Right lobe of liver (tissue), 6 donors: ENCODE measurements at regions not wholly inside any gene's neighbourhood (a gene's known extent, or its start where the extent isn't known, plus 50 kb on each side); places are given as distances from the start of the nearest gene placed in this dataset.

Source experiments
- ATAC-seq, 4 donors: fragments of 200-7000 bp; cut with Tn5 transposase; one replicate each; pipeline ENCODE4 v1.9.1; 2020; ENCODE audit warnings: mild to moderate bottlenecking in 4 of 4, moderate library complexity in 4 of 4
- DNase-seq, 3 donors: peaks; one replicate each; pipeline ENCODE4 v3.0.0-alpha.2; 2020
- H3K27ac ChIP-seq, 3 donors: fragments of 200-600 bp; one replicate each; pipeline ENCODE4 v1.8.0; 2022
- H3K27me3 ChIP-seq, 2 donors: fragments of 200-600 bp; one replicate each; pipeline ENCODE4 v1.8.0; 2022
- H3K36me3 ChIP-seq, 4 donors: fragments of 200-600 bp; sonication (generic) in 1 of 4; one replicate each; pipeline versions ENCODE4 v1.5.1 to v1.8.0; 2017 to 2022; ENCODE audit warnings: control low read depth in 1 of 4
- H3K4me1 ChIP-seq, 4 donors: fragments of 200-600 bp; sonication (generic) in 1 of 4; one replicate each; pipeline versions ENCODE4 v1.5.1 to v1.8.0; 2017 to 2022; ENCODE audit warnings: control low read depth in 1 of 4
- H3K4me3 ChIP-seq, 3 donors: fragments of 200-600 bp; one replicate each; pipeline ENCODE4 v1.8.0; 2022
- H3K9me3 ChIP-seq, 4 donors: fragments of 200-600 bp; sonication (generic) in 1 of 4; one replicate each; pipeline versions ENCODE4 v1.5.1 to v1.8.0; 2017 to 2022; ENCODE audit warnings: control low read depth in 1 of 4
- POLR2A ChIP-seq: fragments of 450-650 bp; IDR thresholded peaks from one replicate; pipeline ENCODE4 v1.6.1; 2017; ENCODE audit warnings: antibody characterized with exemption, mild to moderate bottlenecking
- WGBS: methylation state at CpG from one replicate; pipeline ENCODE4 v1.1.6; 2018; ENCODE audit warnings: low coverage, low lambda C conversion rate; ENCODE audit not compliant: insufficient coverage; ENCODE audit errors: missing lambda C conversion rate; 5-methylcytosine and 5-hydroxymethylcytosine counted together
- intact Hi-C, 2 donors: fragments of 100-400 bp; cut with DNase I; formaldehyde crosslinking; loops; one replicate each; pipeline versions ENCODE4 v1.11.2 to v1.14.1; 2022
- TF ChIP-seq, protein P1 (sequence below), 4 donors: fragments of 200-600 bp in 3 of 4; fragments of 450-650 bp in 1 of 4; IDR thresholded peaks; one replicate each; pipeline versions ENCODE4 v1.5.1 to v1.8.0; 2016 to 2022; ENCODE audit warnings: antibody characterized with exemption in 4 of 4, mild to moderate bottlenecking in 2 of 4
- donor health status: DM: no; HTN: yes; CAD: no.
- donor health status: DM: no; HTN: no; CAD: no.
- donor health status: DM: no; HTN: no; CAD: no.
- donor health status: DM: no; HTN: yes; CAD: no.
- donor health status: DM: no; HTN: yes; CAD: no.

DNA sequence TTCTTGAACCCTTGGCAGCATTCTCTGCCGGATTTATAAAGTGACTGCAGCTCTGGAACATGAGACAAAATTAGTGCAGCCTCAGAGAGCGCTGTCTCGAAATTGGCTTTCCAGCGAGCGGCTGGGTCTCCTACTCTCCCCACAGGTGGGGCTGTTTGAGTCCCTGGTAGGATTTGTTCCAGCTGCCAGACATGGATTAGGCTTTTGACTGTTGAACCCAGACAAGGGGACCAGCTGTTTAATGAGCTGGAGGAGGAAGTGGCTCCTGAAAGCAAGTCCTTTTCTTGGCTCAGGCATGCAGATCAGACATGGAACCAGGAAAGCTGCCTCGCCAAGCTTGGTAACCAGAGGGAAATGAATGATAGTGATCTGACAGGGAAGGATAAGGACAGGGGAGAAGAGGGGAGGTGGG is 69.6 kb downstream of the UBIAD1 start:
- H3K27ac ChIP-seq, result no peak overlapping the region
- TF ChIP-seq, protein P1, sequence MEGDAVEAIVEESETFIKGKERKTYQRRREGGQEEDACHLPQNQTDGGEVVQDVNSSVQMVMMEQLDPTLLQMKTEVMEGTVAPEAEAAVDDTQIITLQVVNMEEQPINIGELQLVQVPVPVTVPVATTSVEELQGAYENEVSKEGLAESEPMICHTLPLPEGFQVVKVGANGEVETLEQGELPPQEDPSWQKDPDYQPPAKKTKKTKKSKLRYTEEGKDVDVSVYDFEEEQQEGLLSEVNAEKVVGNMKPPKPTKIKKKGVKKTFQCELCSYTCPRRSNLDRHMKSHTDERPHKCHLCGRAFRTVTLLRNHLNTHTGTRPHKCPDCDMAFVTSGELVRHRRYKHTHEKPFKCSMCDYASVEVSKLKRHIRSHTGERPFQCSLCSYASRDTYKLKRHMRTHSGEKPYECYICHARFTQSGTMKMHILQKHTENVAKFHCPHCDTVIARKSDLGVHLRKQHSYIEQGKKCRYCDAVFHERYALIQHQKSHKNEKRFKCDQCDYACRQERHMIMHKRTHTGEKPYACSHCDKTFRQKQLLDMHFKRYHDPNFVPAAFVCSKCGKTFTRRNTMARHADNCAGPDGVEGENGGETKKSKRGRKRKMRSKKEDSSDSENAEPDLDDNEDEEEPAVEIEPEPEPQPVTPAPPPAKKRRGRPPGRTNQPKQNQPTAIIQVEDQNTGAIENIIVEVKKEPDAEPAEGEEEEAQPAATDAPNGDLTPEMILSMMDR (IDR thresholded peaks at IDR 0.05), result no peak
- TF ChIP-seq POLR2A, result no peak
- intact Hi-C loops, result no loop called here

DNA sequence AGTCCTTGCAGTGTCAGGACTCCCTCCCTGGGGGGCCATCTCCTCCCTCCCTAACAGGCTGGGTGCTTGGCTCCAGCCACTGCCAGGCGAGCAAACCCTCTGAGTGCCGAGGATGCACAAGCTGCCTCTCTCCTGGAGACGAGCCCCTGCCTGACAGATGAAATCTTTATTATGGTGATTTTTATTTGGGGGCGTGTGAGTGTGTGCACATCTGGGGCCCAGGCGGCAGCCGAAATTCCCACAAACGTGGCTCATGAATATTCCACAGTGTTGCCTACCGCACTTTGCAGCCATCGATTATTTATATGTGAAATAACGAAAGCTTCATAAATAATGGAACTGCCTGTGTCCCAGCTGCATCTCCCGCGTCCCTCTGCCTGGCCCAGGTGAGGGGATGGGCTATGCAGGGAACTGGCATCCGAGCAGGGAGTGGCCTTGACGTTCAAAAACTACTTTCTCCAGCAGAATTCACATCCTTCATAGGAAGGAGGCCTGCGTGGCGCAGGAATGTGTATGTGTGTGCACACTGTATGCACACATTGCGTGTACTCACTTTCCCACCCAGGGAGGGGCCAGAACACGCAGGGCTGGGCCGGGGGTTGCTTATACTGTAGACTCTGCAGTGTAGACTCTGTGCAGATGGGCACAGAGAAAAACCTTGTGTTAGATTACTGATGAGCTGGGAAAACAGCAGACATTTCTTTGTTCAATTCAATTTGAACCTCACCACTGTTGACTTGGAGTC is 73.1 kb downstream of the UBIAD1 start:
- H3K9me3 ChIP-seq, result peaks cover 0 to 3% (median 0%) of the 10 kb centered on the region in 4 donors
- H3K27ac ChIP-seq, result no peak overlapping the region
- no peaks in the 10 kb centered on the region for H3K36me3 ChIP-seq
- DNase-seq (no peak), ATAC-seq (no peak)
- no peak overlapping the region for H3K4me3 ChIP-seq
- H3K4me1 ChIP-seq, result no peaks in the 10 kb centered on the region
- intact Hi-C loops, result no loop called here
- no peak for TF ChIP-seq POLR2A
- TF ChIP-seq, protein P1 (IDR thresholded peaks at IDR 0.05), result no peak
- H3K27me3 ChIP-seq, result no peaks in the 10 kb centered on the region
- WGBS, result 36% methylated on average over 13 of the region's 19 CpGs

More for the DNA sequence above, 69.6 kb downstream of the UBIAD1 start:
- Histone ChIP-seq H3K4me1 (no peaks in the 10 kb centered on the region), H3K4me3 (no peak overlapping the region), H3K36me3 (no peaks in the 10 kb centered on the region), H3K27me3 (no peaks in the 10 kb centered on the region), H3K9me3 (no peaks in the 10 kb centered on the region)
- ATAC-seq (no peak), DNase-seq (no peak)
- 61% methylated on average over 2 of the region's 6 CpGs for WGBS

DNA sequence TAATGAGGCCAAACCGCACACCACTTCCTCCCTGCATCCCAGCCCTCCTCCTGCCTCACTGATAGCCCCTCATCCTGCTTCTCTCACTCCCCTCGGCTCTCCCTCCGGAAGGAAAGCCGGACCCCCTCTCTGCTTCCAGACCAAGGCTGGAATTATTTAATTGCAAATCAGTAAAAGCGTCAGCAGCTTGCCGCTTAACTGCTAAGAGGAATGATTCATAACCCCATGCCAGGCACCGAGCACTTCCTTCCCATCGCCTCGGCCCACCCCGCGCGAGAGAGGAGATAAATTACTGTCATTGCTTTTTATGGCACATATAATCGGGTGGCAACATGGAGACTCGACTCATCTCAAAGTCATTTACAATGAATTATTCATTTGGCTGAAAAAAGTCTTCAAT is 77.3 kb downstream of the UBIAD1 start:
- 24% methylated on average over 7 of the region's 14 CpGs for WGBS
- H3K36me3 ChIP-seq, result no peaks in the 10 kb centered on the region
- H3K27me3 ChIP-seq, result no peaks in the 10 kb centered on the region
- no peak for ATAC-seq
- intact Hi-C loops, result no loop called here
- no peak overlapping the region for H3K27ac ChIP-seq
- H3K4me3 ChIP-seq, result no peak overlapping the region
- TF ChIP-seq, protein P1 (IDR thresholded peaks at IDR 0.05), result no peak
- no peak for TF ChIP-seq POLR2A
- no peak for DNase-seq
- H3K4me1 ChIP-seq, result no peaks in the 10 kb centered on the region
- peaks cover 0 to 3% (median 0%) of the 10 kb centered on the region in 4 donors for H3K9me3 ChIP-seq

DNA sequence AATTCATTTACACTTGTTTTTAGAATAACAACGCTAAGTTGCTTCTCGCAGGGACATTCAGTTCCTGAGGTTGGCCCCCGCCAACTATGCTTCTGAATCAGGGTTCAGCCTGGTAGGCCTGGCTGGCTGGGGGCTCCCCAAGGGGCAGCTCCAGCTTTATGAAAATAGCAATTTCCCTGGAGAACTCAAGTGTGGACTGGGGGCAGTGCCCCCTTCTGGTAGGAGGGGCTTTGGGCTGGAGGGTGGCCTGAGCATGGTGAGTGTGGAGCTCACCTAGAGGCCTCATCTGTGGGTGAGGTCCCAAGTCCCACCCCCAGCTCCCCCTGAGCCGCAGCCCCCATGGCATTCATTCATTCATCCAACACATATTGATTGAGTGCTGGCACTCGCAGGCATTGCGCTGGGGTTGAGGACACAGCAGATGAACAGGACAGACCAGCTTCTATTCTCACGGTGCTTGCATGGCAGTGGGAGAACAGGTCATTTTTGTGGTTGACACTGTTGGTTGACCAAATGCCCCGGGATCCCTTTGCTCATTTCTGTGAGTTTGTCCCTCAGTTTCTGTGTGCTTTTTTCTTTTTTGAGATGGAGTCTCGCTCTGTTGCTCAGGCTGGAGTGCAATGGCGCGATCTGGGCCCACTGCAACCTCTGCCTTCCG is 79.2 kb downstream of the UBIAD1 start:
- TF ChIP-seq, protein P1 (IDR thresholded peaks at IDR 0.05), result no peak
- TF ChIP-seq POLR2A, result no peak
- H3K4me3 ChIP-seq, result no peak overlapping the region
- H3K4me1 ChIP-seq, result no peaks in the 10 kb centered on the region
- intact Hi-C loops, result no loop called here
- no peaks in the 10 kb centered on the region for H3K36me3 ChIP-seq
- ATAC-seq (no peak), DNase-seq (no peak)
- peaks cover 0 to 4% of the 10 kb centered on the region in 2 donors for H3K27me3 ChIP-seq
- H3K27ac ChIP-seq, result no peak overlapping the region
- 75% methylated on average over 4 of the region's 12 CpGs for whole genome bisulfite sequencing
- H3K9me3 ChIP-seq, result peaks cover 0 to 3% (median 0%) of the 10 kb centered on the region in 4 donors
